Mucosa of rectum (tissue), 2 donors: ENCODE measurements at regions not wholly inside any gene's neighbourhood (a gene's known extent, or its start where the extent isn't known, plus 50 kb on each side); places are given as distances from the start of the nearest gene placed in this dataset.

Experiments
- H3K27ac ChIP-seq, 2 donors: one replicate each; pipeline ENCODE4 v1.7.0; 2013; ENCODE audit warnings: inconsistent platforms in 2 of 2, low read depth in 2 of 2, low read length in 2 of 2
- H3K27me3 ChIP-seq, 2 donors: one replicate each; pipeline ENCODE4 v1.7.0; 2013; ENCODE audit warnings: low read length in 2 of 2; ENCODE audit not compliant: control insufficient read depth in 2 of 2, insufficient read depth in 2 of 2
- H3K36me3 ChIP-seq, 2 donors: one replicate each; pipeline ENCODE4 v1.7.0; 2013; ENCODE audit warnings: low read length in 2 of 2; ENCODE audit not compliant: control insufficient read depth in 2 of 2, insufficient read depth in 2 of 2
- H3K4me1 ChIP-seq, 2 donors: one replicate each; pipeline ENCODE4 v1.7.0; 2013; ENCODE audit warnings: low read length in 2 of 2, mild to moderate bottlenecking in 1 of 2; ENCODE audit not compliant: control insufficient read depth in 2 of 2, insufficient read depth in 2 of 2
- H3K4me3 ChIP-seq, 2 donors: one replicate each; pipeline ENCODE4 v1.7.0; 2013; ENCODE audit warnings: low read length in 2 of 2
- H3K9ac ChIP-seq, 2 donors: one replicate each; pipeline ENCODE4 v1.7.0; 2013; ENCODE audit warnings: low read length in 2 of 2, low read depth in 1 of 2, mild to moderate bottlenecking in 1 of 2
- H3K9me3 ChIP-seq, 2 donors: one replicate each; pipeline ENCODE4 v1.7.0; 2013; ENCODE audit warnings: low read length in 2 of 2; ENCODE audit not compliant: control insufficient read depth in 2 of 2
- donor health status: healthy.
- donor health status: Normal muscosa, but diverticular disease.

DNA sequence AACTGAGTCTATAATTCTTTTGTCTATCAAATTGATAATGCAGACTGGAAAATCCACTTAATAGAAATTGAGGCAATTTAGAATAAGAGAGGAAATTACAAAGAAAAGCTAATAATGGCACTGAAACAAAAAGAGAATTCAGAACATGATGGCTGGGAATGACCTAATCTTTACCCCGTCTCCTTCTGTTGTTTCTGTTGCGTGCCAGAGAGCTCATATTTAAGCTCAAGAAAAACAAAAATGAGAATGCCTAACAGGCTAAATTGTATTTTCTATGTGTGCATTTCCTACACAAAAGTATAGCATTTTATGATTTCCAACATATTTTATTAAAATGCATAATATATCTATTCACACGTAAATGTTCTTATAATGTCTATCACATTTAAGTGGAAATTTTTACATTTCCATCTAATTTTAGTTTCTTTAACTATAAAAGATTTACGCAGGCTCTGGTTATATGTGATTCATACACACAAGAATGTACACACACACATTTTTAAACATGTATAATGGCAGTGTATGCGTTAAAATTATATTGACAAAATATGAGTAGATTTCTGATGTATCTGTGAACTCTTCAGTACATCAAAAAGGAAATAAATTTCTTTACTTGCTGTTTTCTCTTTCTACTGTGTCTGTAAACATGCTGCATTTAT, 432.3 kb downstream of the SLITRK6 start:
- no peak overlapping the region for H3K9ac ChIP-seq
- no peaks in the 10 kb centered on the region for H3K36me3 ChIP-seq
- H3K4me1 ChIP-seq: no peaks in the 10 kb centered on the region
- no peak overlapping the region for H3K27ac ChIP-seq
- no peak overlapping the region for H3K4me3 ChIP-seq
- no peaks in the 10 kb centered on the region for H3K9me3 ChIP-seq
- no peaks in the 10 kb centered on the region for H3K27me3 ChIP-seq

DNA sequence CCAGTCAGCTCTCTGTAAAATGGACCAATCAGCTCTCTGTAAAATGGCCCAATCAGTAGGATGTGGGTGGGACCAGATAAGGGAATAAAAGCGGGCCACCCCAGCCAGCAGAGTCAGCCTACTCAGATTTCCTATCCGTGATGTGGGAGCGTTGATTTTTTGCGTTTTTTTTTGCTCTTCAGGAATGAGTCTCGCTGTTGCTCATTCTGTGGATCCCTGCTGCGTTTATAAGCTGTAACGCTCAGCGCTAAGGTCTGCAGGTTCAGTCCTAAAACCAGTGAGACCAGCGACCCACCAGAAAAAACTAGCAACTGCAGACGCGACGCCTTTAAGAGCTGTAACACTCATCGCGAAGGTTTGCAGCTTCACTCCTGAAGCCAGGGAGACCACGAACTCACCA, 435.7 kb downstream of the SLITRK6 start:
- Histone ChIP-seq H3K4me3 (no peak overlapping the region), H3K9ac (no peak overlapping the region), H3K9me3 (no peaks in the 10 kb centered on the region), H3K27me3 (no peaks in the 10 kb centered on the region), H3K27ac (no peak overlapping the region), H3K36me3 (no peaks in the 10 kb centered on the region), H3K4me1 (no peaks in the 10 kb centered on the region)

DNA sequence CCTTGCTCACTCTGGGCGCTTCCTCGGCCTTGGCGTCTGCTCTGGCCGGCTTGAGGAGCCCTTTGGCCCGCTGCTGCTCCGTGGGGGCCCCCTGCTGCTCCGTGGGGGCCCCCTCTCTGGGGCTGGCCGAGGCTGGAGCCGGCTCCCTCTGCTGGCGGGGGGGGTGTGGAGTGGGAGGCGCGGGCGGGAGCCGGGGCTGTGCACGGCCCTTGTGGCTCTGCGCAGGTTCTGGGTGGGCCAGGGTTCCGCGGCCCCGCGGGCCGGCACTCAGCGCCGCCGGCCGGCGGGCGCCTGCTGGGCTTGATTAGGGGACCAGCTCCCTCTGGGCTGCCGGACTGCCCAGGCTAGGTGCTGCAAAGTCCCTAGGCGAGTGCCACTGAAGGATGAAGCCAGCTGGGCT, 436.2 kb downstream of the SLITRK6 start:
- Histone ChIP-seq H3K9me3 (no peaks in the 10 kb centered on the region), H3K4me3 (no peak overlapping the region), H3K27me3 (no peaks in the 10 kb centered on the region), H3K4me1 (no peaks in the 10 kb centered on the region), H3K27ac (no peak overlapping the region), H3K36me3 (no peaks in the 10 kb centered on the region), H3K9ac (no peak overlapping the region)

DNA sequence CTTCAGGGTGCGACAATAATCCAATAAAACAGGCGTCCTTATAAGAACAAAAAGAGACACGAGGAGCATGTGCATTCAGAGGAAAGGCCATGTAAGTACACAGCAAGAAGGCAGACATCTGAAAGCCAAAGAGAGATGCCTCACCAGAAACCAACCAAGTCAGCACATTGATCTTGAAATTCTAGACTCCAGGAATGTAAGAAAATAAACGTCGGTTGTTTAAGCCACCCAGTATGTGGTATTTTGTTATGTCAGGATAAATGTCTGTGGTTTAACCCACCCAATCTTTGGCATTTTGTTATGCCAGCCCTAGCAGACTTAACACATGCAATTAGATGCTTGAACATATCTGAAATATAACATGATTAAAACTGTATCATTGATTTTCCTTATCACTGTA, 452.0 kb downstream of the SLITRK6 start:
- Histone ChIP-seq H3K36me3 (no peaks in the 10 kb centered on the region), H3K27ac (no peak overlapping the region), H3K9me3 (no peaks in the 10 kb centered on the region), H3K9ac (no peak overlapping the region), H3K4me3 (no peak overlapping the region), H3K4me1 (no peaks in the 10 kb centered on the region), H3K27me3 (no peaks in the 10 kb centered on the region)

DNA sequence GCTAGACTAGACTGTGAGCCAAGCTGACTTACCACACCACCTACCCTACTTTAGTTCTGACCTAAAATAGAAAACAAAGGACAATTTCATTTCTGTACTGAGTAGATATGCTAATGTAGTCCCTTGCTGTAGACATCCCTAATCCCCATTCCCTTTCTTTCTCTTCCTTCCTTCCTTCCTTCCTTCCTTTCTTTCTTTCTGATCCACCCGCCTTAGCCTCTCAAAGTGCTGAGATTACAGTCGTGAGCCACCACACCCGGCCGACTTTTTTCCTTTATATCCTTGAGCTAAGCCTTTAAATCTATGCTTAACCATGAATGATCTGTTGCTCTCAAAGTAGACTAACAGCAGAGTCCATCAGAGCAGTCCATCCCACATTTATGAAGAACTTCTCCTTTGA, 465.0 kb downstream of the SLITRK6 start:
- no peak overlapping the region for H3K27ac ChIP-seq
- H3K9ac ChIP-seq: no peak overlapping the region
- H3K4me1 ChIP-seq: no peaks in the 10 kb centered on the region
- H3K27me3 ChIP-seq: no peaks in the 10 kb centered on the region
- no peak overlapping the region for H3K4me3 ChIP-seq
- no peaks in the 10 kb centered on the region for H3K9me3 ChIP-seq
- H3K36me3 ChIP-seq: no peaks in the 10 kb centered on the region

DNA sequence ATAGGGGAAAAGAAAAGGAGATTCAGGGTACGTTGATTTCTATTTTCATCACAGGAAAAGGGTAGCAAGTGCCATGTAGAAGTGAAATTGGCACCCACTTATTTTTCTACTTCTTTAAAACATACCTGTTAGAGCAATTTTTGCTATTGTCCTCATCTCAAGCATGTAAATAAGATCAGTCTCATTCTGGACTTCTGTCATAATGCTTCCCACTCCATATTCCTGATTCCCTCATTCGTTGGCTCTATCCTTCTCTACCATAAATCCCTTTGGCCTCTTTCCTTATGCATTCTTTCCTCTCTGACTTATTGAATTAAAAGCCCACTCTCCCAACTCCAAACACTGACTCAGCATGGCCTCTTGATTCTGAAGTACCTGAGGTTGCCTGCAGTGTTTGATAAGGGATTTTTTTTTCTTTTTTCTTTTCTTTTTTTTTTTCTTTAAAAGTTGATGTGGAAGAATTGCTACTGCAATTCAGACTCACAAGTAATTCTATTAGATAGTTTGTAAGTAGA, 465.7 kb downstream of the SLITRK6 start:
- Histone ChIP-seq H3K36me3 (no peaks in the 10 kb centered on the region), H3K9ac (no peak overlapping the region), H3K4me1 (no peaks in the 10 kb centered on the region), H3K27ac (no peak overlapping the region), H3K27me3 (no peaks in the 10 kb centered on the region), H3K9me3 (no peaks in the 10 kb centered on the region), H3K4me3 (no peak overlapping the region)

DNA sequence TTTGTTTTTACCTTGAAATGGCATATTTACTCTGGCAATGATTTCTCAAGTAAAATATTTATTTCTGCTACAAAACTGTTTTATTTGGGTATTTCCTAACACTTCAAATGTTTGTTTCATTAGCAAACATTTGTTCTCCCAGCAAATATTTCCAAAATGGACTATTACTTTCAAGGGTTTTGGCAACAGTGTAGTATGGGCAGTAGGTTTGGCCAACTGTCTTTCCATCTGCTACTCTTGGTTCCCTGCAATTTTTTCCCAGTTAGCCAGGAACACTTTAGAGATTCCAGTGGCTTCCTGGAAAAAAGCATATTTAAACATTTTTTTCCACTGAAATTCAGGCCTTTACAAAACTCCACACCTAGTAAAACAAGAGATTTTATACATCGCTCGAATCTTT, 466.6 kb downstream of the SLITRK6 start:
- Histone ChIP-seq H3K4me3 (no peak overlapping the region), H3K9ac (no peak overlapping the region), H3K27me3 (no peaks in the 10 kb centered on the region), H3K36me3 (no peaks in the 10 kb centered on the region), H3K27ac (no peak overlapping the region), H3K4me1 (no peaks in the 10 kb centered on the region), H3K9me3 (no peaks in the 10 kb centered on the region)

DNA sequence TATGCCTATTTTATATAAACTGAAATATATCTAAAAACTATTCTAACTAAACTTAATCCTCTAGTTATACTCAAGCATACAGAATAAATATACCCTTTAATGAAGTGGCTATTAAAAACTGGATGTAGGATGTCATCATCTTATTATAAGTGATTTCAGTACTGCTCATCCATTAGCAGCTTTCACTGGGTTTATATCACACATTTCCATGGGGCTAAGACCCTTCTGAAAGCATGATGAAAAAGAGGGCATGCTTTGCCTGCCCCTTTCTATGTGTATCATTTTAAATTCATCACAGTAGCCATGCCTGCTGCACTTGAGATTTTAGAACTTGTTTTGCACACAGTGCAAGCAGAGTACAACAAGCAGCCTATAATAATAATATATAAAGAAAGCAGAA, 477.5 kb downstream of the SLITRK6 start:
- no peaks in the 10 kb centered on the region for H3K27me3 ChIP-seq
- H3K4me1 ChIP-seq: no peaks in the 10 kb centered on the region
- no peaks in the 10 kb centered on the region for H3K9me3 ChIP-seq
- H3K4me3 ChIP-seq: no peak overlapping the region
- H3K27ac ChIP-seq: no peak overlapping the region
- H3K36me3 ChIP-seq: no peaks in the 10 kb centered on the region
- no peak overlapping the region for H3K9ac ChIP-seq

DNA sequence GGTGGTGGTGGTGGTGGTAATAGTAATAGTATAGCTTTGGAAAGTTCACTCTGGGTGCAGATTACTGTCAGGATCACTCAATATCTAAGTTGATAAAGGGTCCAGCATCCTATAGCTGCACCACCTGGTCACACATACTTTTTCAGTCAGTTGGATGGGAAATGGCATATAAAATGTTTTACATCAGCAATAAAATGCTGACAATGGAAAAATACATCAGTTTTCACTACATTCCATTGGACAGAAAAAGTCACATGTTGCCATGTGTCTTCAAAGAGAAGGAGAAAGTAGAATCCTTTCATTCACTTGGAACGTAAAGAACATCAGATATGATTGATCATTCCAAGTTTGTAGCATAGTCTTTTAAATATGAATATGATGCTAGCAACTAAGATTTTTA, 481.4 kb downstream of the SLITRK6 start:
- Histone ChIP-seq H3K4me3 (no peak overlapping the region), H3K27me3 (no peaks in the 10 kb centered on the region), H3K4me1 (no peaks in the 10 kb centered on the region), H3K9me3 (no peaks in the 10 kb centered on the region), H3K36me3 (no peaks in the 10 kb centered on the region), H3K27ac (no peak overlapping the region), H3K9ac (no peak overlapping the region)

DNA sequence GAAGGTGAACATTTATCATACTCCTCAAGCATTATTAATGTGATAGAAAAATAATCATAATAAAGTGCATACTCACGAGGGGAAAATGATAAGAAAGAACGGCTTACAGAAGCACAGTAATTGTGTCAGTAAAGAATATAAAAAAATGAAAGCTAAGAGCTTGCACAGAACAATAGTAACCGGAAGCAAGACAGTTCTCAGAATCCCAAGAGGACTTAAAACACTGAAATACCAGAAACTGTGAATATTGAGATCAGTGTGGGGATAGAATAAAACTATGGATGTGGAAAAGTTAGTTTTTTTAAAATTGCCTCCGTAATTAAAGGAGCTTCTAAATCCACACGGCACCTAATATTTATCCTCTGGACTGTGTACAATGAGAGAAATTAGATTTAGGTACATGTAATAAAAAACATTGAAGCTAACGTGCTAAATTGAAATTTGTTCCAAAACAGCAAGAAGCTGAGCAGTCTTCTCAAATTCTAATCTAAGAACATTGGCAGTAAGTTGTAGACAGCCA, 482.7 kb downstream of the SLITRK6 start:
- Histone ChIP-seq H3K9ac (no peak overlapping the region), H3K4me3 (no peak overlapping the region)

More for the DNA sequence above, 482.7 kb downstream of the SLITRK6 start:
- no peaks in the 10 kb centered on the region for H3K4me1 ChIP-seq
- no peak overlapping the region for H3K27ac ChIP-seq
- H3K27me3 ChIP-seq: no peaks in the 10 kb centered on the region
- no peaks in the 10 kb centered on the region for H3K36me3 ChIP-seq
- H3K9me3 ChIP-seq: no peaks in the 10 kb centered on the region
